ENCODE measurements at regions not wholly inside any gene's neighbourhood (a gene's known extent, or its start where the extent isn't known, plus 50 kb on each side); places are given as distances from the start of the nearest gene placed in this dataset.

DNA sequence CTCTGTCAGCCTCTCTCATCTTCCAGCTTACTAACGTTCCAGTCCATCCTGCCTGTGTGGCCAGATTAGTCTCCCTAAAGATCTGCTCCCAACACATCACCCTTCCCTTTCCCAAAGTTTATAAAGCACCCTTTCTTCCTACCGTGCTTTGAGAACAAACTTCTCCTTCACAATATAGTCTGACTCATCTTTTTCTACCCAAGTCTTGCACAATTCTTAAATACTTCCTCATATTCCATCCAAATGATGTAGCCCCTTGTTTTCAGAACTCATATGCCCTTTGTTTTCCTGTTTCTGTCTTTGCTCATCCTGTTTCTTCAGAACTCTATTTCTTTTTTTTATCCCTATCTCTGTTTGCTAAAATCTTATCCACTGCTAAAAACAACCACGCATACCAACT lies 326.8 kb downstream of the MFSD1 start:
- DNase-seq (ENCODE audit: low read depth) = no peak
- H3K4me3 ChIP-seq (ENCODE audit: low read depth, low read length) = no peak overlapping the region
- TF ChIP-seq, protein P1, sequence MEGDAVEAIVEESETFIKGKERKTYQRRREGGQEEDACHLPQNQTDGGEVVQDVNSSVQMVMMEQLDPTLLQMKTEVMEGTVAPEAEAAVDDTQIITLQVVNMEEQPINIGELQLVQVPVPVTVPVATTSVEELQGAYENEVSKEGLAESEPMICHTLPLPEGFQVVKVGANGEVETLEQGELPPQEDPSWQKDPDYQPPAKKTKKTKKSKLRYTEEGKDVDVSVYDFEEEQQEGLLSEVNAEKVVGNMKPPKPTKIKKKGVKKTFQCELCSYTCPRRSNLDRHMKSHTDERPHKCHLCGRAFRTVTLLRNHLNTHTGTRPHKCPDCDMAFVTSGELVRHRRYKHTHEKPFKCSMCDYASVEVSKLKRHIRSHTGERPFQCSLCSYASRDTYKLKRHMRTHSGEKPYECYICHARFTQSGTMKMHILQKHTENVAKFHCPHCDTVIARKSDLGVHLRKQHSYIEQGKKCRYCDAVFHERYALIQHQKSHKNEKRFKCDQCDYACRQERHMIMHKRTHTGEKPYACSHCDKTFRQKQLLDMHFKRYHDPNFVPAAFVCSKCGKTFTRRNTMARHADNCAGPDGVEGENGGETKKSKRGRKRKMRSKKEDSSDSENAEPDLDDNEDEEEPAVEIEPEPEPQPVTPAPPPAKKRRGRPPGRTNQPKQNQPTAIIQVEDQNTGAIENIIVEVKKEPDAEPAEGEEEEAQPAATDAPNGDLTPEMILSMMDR (IDR thresholded peaks at IDR 0.05; ENCODE audit: low read depth, low read length, missing control alignments) = no peak

- peak; percentile 7 for DNase-seq (ENCODE audit: low read depth)
- H3K4me3 ChIP-seq (ENCODE audit: low read depth, low read length) = no peak overlapping the region
- TF ChIP-seq, protein P1 (IDR thresholded peaks at IDR 0.05; ENCODE audit: low read depth, low read length, missing control alignments) = peak; percentile 59
These were observed 328.3 kb downstream of the MFSD1 start for GRCh38 chr3:159130108-159130507.

- no peak for DNase-seq (ENCODE audit: low read depth)
- H3K4me3 ChIP-seq (ENCODE audit: low read depth, low read length) = no peak overlapping the region
- TF ChIP-seq, protein P1 (IDR thresholded peaks at IDR 0.05; ENCODE audit: low read depth, low read length, missing control alignments) = no peak
These were observed 329.5 kb downstream of the MFSD1 start for GRCh38 chr3:159131376-159131775.

DNA sequence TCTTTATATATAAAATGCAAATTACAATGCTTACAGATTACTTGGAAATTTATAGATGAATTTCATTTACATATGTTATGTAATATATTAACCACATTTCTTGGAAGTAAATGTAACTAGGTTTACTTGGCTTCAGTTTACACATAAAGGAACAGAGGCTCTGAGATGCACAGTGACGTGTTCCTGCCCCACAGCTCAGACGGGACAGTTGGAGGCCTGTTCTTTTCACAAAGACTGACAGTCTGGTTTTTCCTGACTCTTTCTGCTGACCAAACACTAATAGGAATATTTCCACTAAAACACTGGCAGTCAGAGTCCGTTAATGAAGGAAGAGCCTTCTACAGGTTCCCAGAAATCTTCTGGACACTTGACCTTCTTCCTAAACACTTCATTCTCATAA lies 336.1 kb downstream of the MFSD1 start:
- no peak for DNase-seq (ENCODE audit: low read depth)
- no peak overlapping the region for H3K4me3 ChIP-seq (ENCODE audit: low read depth, low read length)
- TF ChIP-seq, protein P1 (IDR thresholded peaks at IDR 0.05; ENCODE audit: low read depth, low read length, missing control alignments) = no peak

DNA sequence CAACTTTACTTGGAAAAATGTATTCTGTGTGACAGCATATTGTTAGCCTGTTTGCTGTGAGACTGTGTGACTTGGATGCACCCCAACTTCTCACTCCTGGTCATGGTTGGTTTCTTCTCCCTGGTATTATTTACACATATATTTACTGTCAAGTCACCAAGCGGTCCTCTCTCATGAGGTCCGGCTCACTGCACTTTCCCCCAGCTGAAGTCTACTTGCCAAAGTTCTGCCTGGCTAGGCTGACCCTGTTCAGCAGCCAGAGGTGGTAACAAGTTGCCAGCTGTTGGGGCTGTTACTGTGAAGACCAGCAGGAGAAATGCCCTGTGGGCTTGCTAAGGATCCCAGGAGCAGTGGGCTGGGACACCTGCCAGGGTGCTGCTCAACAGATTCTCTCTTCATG lies 337.5 kb downstream of the MFSD1 start:
- no peak for DNase-seq (ENCODE audit: low read depth)
- TF ChIP-seq, protein P1 (IDR thresholded peaks at IDR 0.05; ENCODE audit: low read depth, low read length, missing control alignments) = no peak

DNA sequence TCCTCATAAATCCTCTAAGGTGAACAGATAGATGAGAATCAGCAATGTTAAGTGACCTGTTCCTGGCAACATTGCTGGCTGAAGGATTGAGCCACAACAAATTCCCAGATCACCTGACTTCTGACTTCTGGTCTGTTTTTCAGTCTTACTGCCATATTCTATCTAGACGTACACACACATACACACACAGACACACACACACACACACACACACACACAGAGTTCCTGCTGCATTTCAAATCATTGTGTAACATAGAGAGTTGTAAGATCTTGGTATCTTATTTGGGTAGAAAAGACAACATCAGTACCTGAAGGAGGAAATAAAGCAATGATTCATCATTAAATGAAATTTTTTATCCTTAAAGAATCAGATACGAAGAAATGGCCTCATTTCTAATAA lies 342.6 kb downstream of the MFSD1 start:
- no peak for DNase-seq (ENCODE audit: low read depth)
- H3K4me3 ChIP-seq (ENCODE audit: low read depth, low read length) = no peak overlapping the region
- TF ChIP-seq, protein P1 (IDR thresholded peaks at IDR 0.05; ENCODE audit: low read depth, low read length, missing control alignments) = no peak

More for the DNA sequence above, 337.5 kb downstream of the MFSD1 start:
- H3K4me3 ChIP-seq (ENCODE audit: low read depth, low read length) = no peak overlapping the region

DNA sequence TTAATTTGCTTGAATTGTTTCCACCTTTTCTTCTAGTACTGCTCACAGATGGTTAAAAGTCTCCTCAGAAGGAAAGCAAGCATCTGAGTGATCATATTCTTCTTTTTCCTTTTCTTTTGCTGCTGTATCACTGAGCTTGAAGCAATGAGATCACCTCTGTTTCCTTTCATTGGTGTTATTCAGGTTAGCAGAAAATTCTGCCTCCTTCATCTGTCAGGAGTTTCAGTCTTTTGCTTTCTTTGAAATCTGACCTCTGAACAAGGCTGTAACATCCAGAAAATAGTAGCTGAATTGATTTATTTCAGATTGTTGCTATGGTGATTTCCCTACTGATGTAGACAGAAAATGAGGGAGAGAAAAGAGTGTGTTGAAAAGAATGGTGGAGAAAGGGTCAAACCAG lies 343.0 kb downstream of the MFSD1 start:
- TF ChIP-seq, protein P1 (IDR thresholded peaks at IDR 0.05; ENCODE audit: low read depth, low read length, missing control alignments) = no peak
- H3K4me3 ChIP-seq (ENCODE audit: low read depth, low read length) = no peak overlapping the region
- no peak for DNase-seq (ENCODE audit: low read depth)

Data from GM12864 (cell line).